H1 (cell line): ENCODE measurements at regions not wholly inside any gene's neighbourhood (a gene's known extent, or its start where the extent isn't known, plus 50 kb on each side); places are given as distances from the start of the nearest gene placed in this dataset.

Source experiments
- CTBP2 ChIP-seq: IDR thresholded peaks from 2 replicates; pipeline ENCODE4 v1.7.0; 2011; ENCODE audit warnings: borderline replicate concordance, mild to moderate bottlenecking, moderate library complexity, mixed read lengths, low read length; ENCODE audit not compliant: insufficient read depth, insufficient read length
- EGR1 ChIP-seq: IDR thresholded peaks from 2 replicates; pipeline ENCODE4 v1.6.1; 2011; ENCODE audit warnings: low read depth, low read length, borderline replicate concordance
- EZH2 ChIP-seq: fragments of 200-600 bp; sonication (generic); IDR thresholded peaks from 2 replicates; pipeline ENCODE4 v1.7.1; 2012; ENCODE audit warnings: low read depth, mild to moderate bottlenecking, moderate library complexity, low read length, inconsistent platforms; ENCODE audit not compliant: severe bottlenecking
- FOSL1 ChIP-seq: IDR thresholded peaks from 2 replicates; pipeline ENCODE4 v1.6.1; 2011; ENCODE audit warnings: mild to moderate bottlenecking, low read depth, low read length, moderate library complexity; ENCODE audit not compliant: insufficient read depth
- KDM1A ChIP-seq: fragments of 200-600, 300-600 bp; sonication (generic); IDR thresholded peaks from 2 replicates; pipeline ENCODE4 v1.7.1; 2016; ENCODE audit warnings: mild to moderate bottlenecking, low read length, borderline replicate concordance
- POLR2A ChIP-seq, 2 experiments: IDR thresholded peaks; 1 replicate in 1 of 2; 2 replicates in 1 of 2; pipeline ENCODE4 v1.6.1; 2011; ENCODE audit warnings: low read depth in 2 of 2, low read length in 2 of 2, mild to moderate bottlenecking in 2 of 2; ENCODE audit errors: control extremely low read depth in 1 of 2
- POLR2AphosphoS5 ChIP-seq: IDR thresholded peaks from 2 replicates; pipeline ENCODE4 v1.6.1; 2011; ENCODE audit warnings: low read depth, low read length
- SP4 ChIP-seq: IDR thresholded peaks from 2 replicates; pipeline ENCODE4 v1.6.1; 2012; ENCODE audit warnings: low read length, inconsistent platforms
- SUZ12 ChIP-seq: fragments of 200-600 bp; sonication (generic); IDR thresholded peaks from 2 replicates; pipeline ENCODE4 v1.6.1; 2012; ENCODE audit warnings: mild to moderate bottlenecking, inconsistent platforms, low read length, moderate library complexity, mixed read lengths
- TF ChIP-seq, protein P1 (sequence below): IDR thresholded peaks from 2 replicates; pipeline ENCODE4 v1.6.1; 2012; ENCODE audit warnings: low read length, inconsistent platforms
- TF ChIP-seq, protein P2 (sequence below), 3 experiments: IDR thresholded peaks; 1 replicate in 2 of 3; 2 replicates in 1 of 3; pipeline versions ENCODE4 v1.5.1 to v1.6.1; 2011; ENCODE audit warnings: low read length in 3 of 3, mild to moderate bottlenecking in 3 of 3, inconsistent platforms in 2 of 3, low read depth in 1 of 3, moderate library complexity in 1 of 3; ENCODE audit not compliant: insufficient read depth in 1 of 3; ENCODE audit errors: control extremely low read depth in 1 of 3
- TF ChIP-seq, protein P3 (sequence below): IDR thresholded peaks from 2 replicates; pipeline ENCODE4 v1.6.1; 2011; ENCODE audit warnings: low read length, improper control_type of control experiment

- TF ChIP-seq CTBP2, result no peak
- no peak for TF ChIP-seq POLR2AphosphoS5
- no peak for TF ChIP-seq POLR2A (IDR thresholded peaks at IDR 0.05; ENCODE audit: control extremely low read depth in 1 of 2, low read depth in 2 of 2, low read length in 2 of 2)
- TF ChIP-seq, protein P1, sequence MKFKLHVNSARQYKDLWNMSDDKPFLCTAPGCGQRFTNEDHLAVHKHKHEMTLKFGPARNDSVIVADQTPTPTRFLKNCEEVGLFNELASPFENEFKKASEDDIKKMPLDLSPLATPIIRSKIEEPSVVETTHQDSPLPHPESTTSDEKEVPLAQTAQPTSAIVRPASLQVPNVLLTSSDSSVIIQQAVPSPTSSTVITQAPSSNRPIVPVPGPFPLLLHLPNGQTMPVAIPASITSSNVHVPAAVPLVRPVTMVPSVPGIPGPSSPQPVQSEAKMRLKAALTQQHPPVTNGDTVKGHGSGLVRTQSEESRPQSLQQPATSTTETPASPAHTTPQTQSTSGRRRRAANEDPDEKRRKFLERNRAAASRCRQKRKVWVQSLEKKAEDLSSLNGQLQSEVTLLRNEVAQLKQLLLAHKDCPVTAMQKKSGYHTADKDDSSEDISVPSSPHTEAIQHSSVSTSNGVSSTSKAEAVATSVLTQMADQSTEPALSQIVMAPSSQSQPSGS, result no peak
- TF ChIP-seq SP4, result no peak
- TF ChIP-seq, protein P2, sequence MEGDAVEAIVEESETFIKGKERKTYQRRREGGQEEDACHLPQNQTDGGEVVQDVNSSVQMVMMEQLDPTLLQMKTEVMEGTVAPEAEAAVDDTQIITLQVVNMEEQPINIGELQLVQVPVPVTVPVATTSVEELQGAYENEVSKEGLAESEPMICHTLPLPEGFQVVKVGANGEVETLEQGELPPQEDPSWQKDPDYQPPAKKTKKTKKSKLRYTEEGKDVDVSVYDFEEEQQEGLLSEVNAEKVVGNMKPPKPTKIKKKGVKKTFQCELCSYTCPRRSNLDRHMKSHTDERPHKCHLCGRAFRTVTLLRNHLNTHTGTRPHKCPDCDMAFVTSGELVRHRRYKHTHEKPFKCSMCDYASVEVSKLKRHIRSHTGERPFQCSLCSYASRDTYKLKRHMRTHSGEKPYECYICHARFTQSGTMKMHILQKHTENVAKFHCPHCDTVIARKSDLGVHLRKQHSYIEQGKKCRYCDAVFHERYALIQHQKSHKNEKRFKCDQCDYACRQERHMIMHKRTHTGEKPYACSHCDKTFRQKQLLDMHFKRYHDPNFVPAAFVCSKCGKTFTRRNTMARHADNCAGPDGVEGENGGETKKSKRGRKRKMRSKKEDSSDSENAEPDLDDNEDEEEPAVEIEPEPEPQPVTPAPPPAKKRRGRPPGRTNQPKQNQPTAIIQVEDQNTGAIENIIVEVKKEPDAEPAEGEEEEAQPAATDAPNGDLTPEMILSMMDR (IDR thresholded peaks at IDR 0.05; ENCODE audit: control extremely low read depth in 1 of 3, insufficient read depth in 1 of 3, low read depth in 1 of 3, low read length in 3 of 3), result no peak
- TF ChIP-seq SUZ12, result no peak
- TF ChIP-seq EGR1, result no peak
- no peak for TF ChIP-seq FOSL1
- no peak for TF ChIP-seq KDM1A
- no peak for TF ChIP-seq EZH2
- TF ChIP-seq, protein P3, sequence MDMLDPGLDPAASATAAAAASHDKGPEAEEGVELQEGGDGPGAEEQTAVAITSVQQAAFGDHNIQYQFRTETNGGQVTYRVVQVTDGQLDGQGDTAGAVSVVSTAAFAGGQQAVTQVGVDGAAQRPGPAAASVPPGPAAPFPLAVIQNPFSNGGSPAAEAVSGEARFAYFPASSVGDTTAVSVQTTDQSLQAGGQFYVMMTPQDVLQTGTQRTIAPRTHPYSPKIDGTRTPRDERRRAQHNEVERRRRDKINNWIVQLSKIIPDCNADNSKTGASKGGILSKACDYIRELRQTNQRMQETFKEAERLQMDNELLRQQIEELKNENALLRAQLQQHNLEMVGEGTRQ, result no peak
These were observed 2073.2 kb downstream of the TP53TG3F start for GRCh38 chr16:35532576-35532975.
